ENCODE measurements at regions not wholly inside any gene's neighbourhood (a gene's known extent, or its start where the extent isn't known, plus 50 kb on each side); places are given as distances from the start of the nearest gene placed in this dataset.

DNA sequence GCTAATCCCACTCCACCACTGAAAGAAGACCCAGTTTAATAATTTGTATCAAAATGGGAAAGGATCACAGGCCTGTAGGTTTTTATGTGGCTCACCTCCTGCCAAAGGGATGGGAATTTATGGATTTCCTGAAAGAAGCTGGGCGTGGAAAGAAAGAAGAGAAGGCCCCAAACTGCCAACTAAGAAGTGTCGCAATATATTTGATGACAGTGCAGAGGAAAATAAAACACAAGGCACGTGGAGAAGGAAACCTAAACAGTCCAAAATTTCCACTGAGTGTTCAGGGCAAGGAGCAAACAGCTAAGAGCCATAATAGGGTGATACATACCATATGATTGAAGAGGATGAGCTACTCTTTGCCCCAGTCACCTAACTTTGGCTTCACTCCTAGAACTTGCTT is 667.2 kb downstream of the GATA3 start:
- H3K4me1 Mint-ChIP-seq = no peaks in the 10 kb centered on the region
- no peak for ATAC-seq
- DNase-seq = no peak
- no peaks in the 10 kb centered on the region for H3K36me3 Mint-ChIP-seq (ENCODE audit: low read depth)
- H3K9me3 ChIP-seq (ENCODE audit: control insufficient read depth, low read length, poor library complexity, severe bottlenecking) = peaks cover 4% of the 10 kb centered on the region
- peaks cover 12% of the 10 kb centered on the region for H3K27me3 Mint-ChIP-seq
- no peak overlapping the region for H3K27ac Mint-ChIP-seq
- no peak overlapping the region for H3K4me3 Mint-ChIP-seq

DNA sequence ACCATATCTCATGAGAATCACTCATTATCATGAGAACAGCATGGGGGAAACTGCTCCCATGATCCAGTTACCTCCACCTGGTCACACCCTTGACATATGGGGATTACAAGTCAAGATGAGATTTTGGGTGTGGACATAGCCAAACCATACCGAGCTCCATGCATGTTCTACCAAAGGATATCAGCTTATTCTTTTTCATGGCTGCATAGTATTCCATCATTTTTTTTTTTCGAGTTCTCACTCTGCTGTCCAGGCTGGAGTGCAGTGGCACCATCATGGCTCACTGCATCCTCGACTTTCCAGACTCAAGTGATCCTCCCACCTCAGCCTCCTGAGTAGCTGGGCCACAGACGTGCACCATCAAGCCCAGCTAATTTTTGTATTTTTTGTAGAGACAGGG is 668.3 kb downstream of the GATA3 start:
- H3K4me3 Mint-ChIP-seq = no peak overlapping the region
- peaks cover 4% of the 10 kb centered on the region for H3K9me3 ChIP-seq (ENCODE audit: control insufficient read depth, low read length, poor library complexity, severe bottlenecking)

DNA sequence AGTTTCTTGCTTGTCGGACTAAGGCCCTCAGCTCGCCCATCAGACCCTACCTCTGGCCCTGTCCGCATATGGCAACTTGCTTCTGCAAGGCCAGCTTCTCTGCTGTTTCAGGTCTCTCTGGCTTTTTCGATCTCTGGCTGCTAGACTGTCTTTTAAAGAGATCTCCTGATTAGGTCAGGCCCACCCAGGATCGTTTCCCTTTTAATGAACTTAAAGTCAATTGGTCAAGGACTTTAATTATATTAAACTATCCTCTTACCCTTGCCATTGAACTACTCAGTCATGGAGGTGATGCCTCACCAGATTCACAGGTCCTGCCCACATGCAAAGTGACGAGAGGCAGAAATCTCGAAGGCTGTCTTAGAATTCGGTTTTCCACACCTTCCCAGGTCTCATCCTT is 670.9 kb downstream of the GATA3 start:
- no peaks in the 10 kb centered on the region for H3K4me1 Mint-ChIP-seq
- H3K27me3 Mint-ChIP-seq = peaks cover 31% of the 10 kb centered on the region
- no peak overlapping the region for H3K4me3 Mint-ChIP-seq
- H3K9me3 ChIP-seq (ENCODE audit: control insufficient read depth, low read length, poor library complexity, severe bottlenecking) = no peaks in the 10 kb centered on the region
- no peak for ATAC-seq
- H3K27ac Mint-ChIP-seq = no peak overlapping the region
- no peak for DNase-seq
- H3K36me3 Mint-ChIP-seq (ENCODE audit: low read depth) = no peaks in the 10 kb centered on the region

More for the DNA sequence above, 668.3 kb downstream of the GATA3 start:
- no peak overlapping the region for H3K27ac Mint-ChIP-seq
- H3K36me3 Mint-ChIP-seq (ENCODE audit: low read depth) = no peaks in the 10 kb centered on the region
- peaks cover 15% of the 10 kb centered on the region for H3K27me3 Mint-ChIP-seq
- H3K4me1 Mint-ChIP-seq = no peaks in the 10 kb centered on the region
- DNase-seq = no peak
- ATAC-seq = no peak

DNA sequence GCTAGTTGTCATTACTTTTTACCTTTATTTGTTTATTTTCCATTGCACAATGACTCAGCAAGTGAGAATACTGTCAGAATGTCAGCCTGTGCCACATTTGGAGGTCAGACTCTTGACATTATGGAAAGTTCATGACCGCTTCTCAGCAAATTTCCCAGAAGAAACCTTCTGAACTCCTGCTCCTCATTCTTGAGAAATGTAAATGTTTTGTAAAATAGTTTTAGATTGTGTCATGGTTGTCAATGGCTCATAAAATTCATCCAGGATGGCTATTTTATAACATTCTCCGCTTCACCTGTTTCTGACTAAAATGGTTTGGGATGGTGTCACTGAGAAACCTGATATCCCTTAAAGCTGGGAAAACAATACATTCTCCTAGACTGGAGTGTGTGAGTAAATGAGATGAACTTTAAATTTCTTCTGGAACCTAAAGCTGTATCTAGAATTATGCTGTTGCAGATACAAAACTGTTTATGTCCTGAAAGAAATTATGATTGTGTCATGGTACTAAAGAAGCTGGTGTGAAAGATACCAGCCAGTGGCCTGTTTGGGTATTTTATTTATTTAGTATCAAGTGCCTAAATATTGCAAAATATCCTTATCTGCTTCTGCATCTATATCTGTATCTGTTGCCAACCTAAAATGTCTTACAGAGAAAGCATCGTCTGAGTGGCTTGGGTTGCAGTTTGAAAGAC is 671.7 kb downstream of the GATA3 start:
- Mint-ChIP-seq H3K27me3 (peaks cover 31% of the 10 kb centered on the region), H3K4me3 (no peak overlapping the region), H3K36me3 (ENCODE audit: low read depth) (no peaks in the 10 kb centered on the region), H3K27ac (no peak overlapping the region), H3K4me1 (no peaks in the 10 kb centered on the region)
- no peak for ATAC-seq
- no peaks in the 10 kb centered on the region for H3K9me3 ChIP-seq (ENCODE audit: control insufficient read depth, low read length, poor library complexity, severe bottlenecking)
- DNase-seq = no peak

DNA sequence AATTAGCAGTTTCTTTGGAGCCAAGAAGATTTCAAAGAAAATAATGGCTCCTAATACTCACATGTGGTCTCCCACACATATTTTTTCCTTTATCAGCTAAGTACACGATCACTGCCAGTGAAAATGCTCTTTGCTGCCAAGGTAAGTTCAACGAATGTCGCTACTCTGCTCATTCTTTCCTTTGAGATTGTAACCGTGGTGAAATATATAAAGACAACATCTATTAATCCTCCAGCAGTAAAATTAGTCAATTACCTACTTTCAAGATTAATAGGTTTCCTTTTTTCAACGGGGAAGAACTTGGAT is 672.2 kb downstream of the GATA3 start:
- H3K27me3 Mint-ChIP-seq = peaks cover 34% of the 10 kb centered on the region
- H3K36me3 Mint-ChIP-seq (ENCODE audit: low read depth) = no peaks in the 10 kb centered on the region
- DNase-seq = no peak
- ATAC-seq = no peak
- no peak overlapping the region for H3K4me3 Mint-ChIP-seq
- no peaks in the 10 kb centered on the region for H3K4me1 Mint-ChIP-seq
- H3K9me3 ChIP-seq (ENCODE audit: control insufficient read depth, low read length, poor library complexity, severe bottlenecking) = no peaks in the 10 kb centered on the region
- no peak overlapping the region for H3K27ac Mint-ChIP-seq

DNA sequence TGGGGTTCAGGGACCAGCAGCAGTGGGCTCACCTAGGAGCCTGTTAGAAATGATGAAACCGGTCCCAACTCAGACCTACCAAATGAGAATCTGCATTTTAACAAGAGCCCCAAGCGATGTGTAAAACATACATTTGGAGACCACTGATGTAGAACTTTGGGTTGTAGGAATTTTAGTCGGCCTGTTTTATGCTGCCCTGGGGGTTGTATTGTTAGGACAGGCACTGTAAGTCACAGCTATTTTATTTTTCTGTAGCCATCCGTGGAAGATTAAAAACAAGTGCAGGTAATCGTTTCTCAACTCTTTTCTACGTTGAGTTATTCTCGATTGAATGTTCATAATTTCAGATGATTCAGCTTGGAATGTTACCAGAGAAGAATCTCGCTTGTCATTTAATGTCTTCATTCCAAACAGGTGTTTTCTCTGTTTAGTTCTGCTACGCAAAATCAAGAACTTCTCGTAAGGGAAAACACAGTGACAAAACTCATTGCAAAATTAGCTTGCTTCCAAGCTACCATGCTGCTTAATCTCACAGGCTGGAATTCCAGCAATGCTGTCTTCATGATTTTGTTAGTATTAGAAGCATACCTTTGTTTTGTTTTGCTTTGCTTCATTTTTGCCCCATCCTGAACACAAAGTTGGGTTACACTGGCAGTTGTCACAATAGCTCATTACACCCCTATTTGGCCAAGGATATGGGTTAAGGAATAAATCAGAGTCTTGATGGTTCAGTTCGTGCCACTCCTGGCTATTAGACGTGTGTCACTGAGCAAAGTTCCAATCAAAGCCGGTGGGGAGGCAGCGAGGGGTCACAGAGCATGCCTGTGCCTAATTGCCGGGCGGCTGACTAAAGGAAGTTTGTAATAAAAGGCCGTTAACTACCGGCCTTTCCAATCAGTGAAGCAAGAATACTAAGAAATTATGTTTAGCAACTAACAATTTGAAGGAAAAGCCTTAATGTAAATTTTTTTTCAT is 676.9 kb downstream of the GATA3 start:
- ATAC-seq (no peak), DNase-seq (no peak)
- no peaks in the 10 kb centered on the region for H3K4me1 Mint-ChIP-seq
- H3K9me3 ChIP-seq (ENCODE audit: control insufficient read depth, low read length, poor library complexity, severe bottlenecking) = no peaks in the 10 kb centered on the region
- no peak overlapping the region for H3K27ac Mint-ChIP-seq
- H3K36me3 Mint-ChIP-seq (ENCODE audit: low read depth) = peaks cover 5% of the 10 kb centered on the region
- H3K27me3 Mint-ChIP-seq = peaks cover 48% of the 10 kb centered on the region
- no peak overlapping the region for H3K4me3 Mint-ChIP-seq

DNA sequence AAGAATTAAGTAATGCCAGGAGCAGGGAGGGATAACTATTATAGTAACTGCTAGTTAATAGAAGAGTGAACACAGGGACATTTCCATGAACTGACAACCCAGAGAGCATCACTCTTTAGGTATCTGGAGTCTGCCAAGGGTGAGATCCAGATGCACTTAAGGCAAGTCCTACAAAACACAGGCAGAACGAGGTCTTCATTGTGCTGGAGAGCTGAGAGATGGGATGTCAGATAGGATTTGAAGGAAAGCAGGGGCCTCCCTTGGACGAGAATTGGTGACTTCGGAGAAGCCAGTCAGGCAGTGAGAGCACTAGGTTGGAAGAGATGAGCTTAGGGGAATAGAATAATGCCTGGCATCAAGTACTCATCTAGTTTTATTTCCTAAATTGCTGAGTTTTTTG is 684.5 kb downstream of the GATA3 start:
- no peaks in the 10 kb centered on the region for H3K9me3 ChIP-seq (ENCODE audit: control insufficient read depth, low read length, poor library complexity, severe bottlenecking)
- Mint-ChIP-seq H3K27me3 (peaks cover 29% of the 10 kb centered on the region), H3K27ac (no peak overlapping the region), H3K4me3 (no peak overlapping the region), H3K4me1 (no peaks in the 10 kb centered on the region), H3K36me3 (ENCODE audit: low read depth) (peaks cover 5% of the 10 kb centered on the region)
- ATAC-seq (no peak), DNase-seq (no peak)

DNA sequence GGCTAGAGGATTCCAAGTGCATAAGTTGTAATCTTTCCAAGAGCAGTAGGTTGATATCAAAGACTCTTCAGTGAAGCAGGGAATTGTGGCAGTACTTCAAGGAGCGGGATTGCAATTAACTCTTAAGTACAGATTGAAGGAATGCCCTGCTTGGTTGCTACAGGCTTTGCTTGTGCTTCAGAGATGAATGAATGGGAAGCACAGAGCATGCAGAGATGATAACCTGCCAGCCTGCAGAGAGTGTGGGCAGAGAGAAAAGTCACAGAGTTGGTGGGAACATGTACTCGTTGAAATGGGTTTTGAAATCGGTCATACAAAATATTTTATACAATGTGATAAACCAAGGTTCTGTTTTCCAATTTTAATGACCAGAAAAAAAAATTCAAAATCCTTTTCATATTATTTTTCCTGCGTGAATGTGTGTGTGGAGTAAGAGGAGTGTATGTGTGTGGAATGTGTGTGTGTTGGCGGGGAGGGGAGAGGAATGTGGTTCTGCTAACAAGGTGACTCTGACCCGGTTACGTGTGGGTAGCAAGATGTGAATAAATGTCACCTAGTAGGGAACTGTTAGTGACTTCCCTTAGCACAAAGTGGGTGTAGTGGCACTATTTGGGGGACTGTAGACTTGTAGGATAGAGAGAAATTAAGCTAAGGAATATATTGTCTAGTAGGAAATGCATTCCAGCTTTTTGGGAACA is 697.8 kb downstream of the GATA3 start:
- ATAC-seq (no peak), DNase-seq (no peak)
- no peaks in the 10 kb centered on the region for H3K9me3 ChIP-seq (ENCODE audit: control insufficient read depth, low read length, poor library complexity, severe bottlenecking)
- peaks cover 20% of the 10 kb centered on the region for H3K27me3 Mint-ChIP-seq
- H3K4me3 Mint-ChIP-seq = no peak overlapping the region
- no peaks in the 10 kb centered on the region for H3K4me1 Mint-ChIP-seq
- no peak overlapping the region for H3K27ac Mint-ChIP-seq
- no peaks in the 10 kb centered on the region for H3K36me3 Mint-ChIP-seq (ENCODE audit: low read depth)

DNA sequence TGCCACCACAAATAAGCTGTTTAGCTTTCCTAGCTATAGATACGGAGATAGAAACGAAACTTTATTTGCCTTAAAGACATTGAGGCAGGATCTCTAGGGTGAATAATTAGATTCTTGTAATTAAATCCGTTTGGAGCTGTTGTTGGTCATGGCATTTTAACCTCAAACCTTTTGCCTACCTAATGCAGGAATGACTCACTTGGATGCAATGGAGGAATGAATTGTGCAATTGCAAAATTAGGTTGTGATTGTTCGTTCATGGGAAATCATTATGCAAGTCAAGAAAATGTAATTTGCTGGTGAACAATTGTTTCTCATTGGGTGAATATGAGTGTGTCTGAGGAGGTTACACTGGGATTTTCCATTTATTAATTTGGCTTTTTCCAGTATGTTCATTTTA is 703.5 kb downstream of the GATA3 start:
- H3K9me3 ChIP-seq (ENCODE audit: control insufficient read depth, low read length, poor library complexity, severe bottlenecking) = no peaks in the 10 kb centered on the region
- Mint-ChIP-seq H3K4me1 (peaks cover 4% of the 10 kb centered on the region), H3K4me3 (no peak overlapping the region), H3K27ac (no peak overlapping the region), H3K36me3 (ENCODE audit: low read depth) (no peaks in the 10 kb centered on the region), H3K27me3 (peaks cover 14% of the 10 kb centered on the region)
- DNase-seq (no peak), ATAC-seq (no peak)

DNA sequence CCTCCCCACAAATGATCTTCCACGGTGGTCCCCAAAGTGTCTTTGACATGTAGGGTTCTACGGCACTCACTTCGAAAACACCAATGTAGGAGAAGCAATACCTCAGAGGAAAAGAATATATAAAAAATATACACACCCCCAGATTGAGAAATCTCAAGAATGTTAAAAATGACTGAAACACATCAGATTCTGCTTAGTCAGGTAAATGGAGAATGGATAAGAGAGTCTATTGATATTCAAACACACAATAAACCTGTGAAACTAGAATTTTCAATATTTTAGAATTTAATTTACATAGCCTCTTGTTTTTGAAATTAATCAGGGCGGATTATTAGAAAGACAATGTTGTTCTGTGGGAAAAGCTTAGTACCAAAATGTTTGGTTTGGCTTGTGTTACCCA is 712.4 kb downstream of the GATA3 start:
- Mint-ChIP-seq H3K4me1 (peaks cover 2% of the 10 kb centered on the region), H3K36me3 (ENCODE audit: low read depth) (no peaks in the 10 kb centered on the region), H3K4me3 (no peak overlapping the region), H3K27ac (no peak overlapping the region), H3K27me3 (peaks cover 19% of the 10 kb centered on the region)
- ATAC-seq (no peak), DNase-seq (no peak)
- no peaks in the 10 kb centered on the region for H3K9me3 ChIP-seq (ENCODE audit: control insufficient read depth, low read length, poor library complexity, severe bottlenecking)

DNA sequence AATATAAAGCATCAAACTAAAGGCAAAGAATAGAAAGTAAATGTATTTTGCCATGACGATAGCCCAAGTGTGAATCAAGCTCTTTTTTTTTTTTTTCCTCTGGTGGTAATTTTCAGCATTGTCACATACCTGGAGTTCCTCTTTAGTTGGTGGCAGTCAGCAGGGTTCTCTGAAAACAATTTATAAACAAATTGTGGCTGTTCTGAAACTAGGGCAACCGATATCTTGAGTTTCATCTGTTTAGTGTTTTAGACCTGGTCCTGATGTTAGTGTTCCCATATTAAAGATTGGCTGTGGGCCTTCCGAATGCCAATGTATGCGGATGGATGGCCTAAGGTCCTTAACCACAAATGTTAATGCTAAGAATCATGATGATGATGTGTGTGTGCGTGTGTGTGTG is 713.1 kb downstream of the GATA3 start:
- no peaks in the 10 kb centered on the region for H3K4me1 Mint-ChIP-seq
- H3K9me3 ChIP-seq (ENCODE audit: control insufficient read depth, low read length, poor library complexity, severe bottlenecking) = no peaks in the 10 kb centered on the region
- no peak for ATAC-seq
- H3K27ac Mint-ChIP-seq = no peak overlapping the region
- peaks cover 15% of the 10 kb centered on the region for H3K27me3 Mint-ChIP-seq
- no peak for DNase-seq
- H3K4me3 Mint-ChIP-seq = no peak overlapping the region
- no peaks in the 10 kb centered on the region for H3K36me3 Mint-ChIP-seq (ENCODE audit: low read depth)

DNA sequence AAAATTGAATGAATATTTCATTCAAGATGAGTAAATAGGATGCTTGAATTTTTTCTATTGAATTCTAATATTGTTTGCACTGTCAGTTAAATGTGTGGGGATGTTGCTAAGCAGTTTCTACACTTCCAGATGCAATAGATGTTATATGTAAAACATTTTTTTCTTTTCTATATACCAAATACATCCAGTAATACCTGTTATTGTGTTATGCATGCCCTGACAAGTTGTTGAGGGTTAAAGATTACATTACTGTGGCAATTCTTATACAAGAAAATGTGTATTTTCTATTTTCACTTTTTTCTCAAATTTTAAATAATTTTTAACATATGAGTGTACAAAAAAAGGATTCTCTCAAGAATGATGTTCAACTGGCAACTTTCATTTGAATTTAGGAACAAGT is 713.9 kb downstream of the GATA3 start:
- Mint-ChIP-seq H3K36me3 (ENCODE audit: low read depth) (no peaks in the 10 kb centered on the region), H3K4me1 (no peaks in the 10 kb centered on the region), H3K27me3 (peaks cover 13% of the 10 kb centered on the region), H3K27ac (no peak overlapping the region), H3K4me3 (no peak overlapping the region)
- no peaks in the 10 kb centered on the region for H3K9me3 ChIP-seq (ENCODE audit: control insufficient read depth, low read length, poor library complexity, severe bottlenecking)
- no peak for DNase-seq
- ATAC-seq = no peak

DNA sequence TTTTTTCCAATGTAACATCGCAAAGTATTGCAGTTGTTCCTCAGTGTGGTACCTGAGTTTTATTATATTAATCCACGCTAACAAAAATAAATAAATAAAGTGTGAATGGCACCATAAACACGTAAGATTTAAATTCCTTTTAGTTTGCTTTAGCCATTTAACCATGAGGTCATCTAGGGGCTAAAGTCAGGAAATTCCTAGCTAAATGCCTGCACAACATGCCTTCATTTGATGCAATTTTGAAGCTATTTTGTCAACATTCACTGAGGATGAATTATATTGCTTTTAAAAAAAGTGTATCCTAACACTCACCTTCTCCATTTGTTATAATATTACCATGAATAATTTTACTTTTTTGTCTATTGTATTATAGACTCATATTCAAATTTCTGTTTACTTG is 714.4 kb downstream of the GATA3 start:
- Mint-ChIP-seq H3K36me3 (ENCODE audit: low read depth) (no peaks in the 10 kb centered on the region), H3K4me3 (no peak overlapping the region), H3K27ac (no peak overlapping the region), H3K4me1 (no peaks in the 10 kb centered on the region), H3K27me3 (peaks cover 11% of the 10 kb centered on the region)
- H3K9me3 ChIP-seq (ENCODE audit: control insufficient read depth, low read length, poor library complexity, severe bottlenecking) = no peaks in the 10 kb centered on the region
- ATAC-seq (no peak), DNase-seq (no peak)
